GM21786 (cell line): ENCODE measurements at regions not wholly inside any gene's neighbourhood (a gene's known extent, or its start where the extent isn't known, plus 50 kb on each side); places are given as distances from the start of the nearest gene placed in this dataset.
"Not testable (repeated sequence)": the region's sequence is repeated elsewhere in the genome, so short reads cannot be mapped to it uniquely, and the experiment has no call there.

Experiments
- ATAC-seq: cut with Tn5 transposase; IDR thresholded peaks from one replicate; pipeline ENCODE4 v1.9.1; 2021; ENCODE audit not compliant: unreplicated experiment

DNA sequence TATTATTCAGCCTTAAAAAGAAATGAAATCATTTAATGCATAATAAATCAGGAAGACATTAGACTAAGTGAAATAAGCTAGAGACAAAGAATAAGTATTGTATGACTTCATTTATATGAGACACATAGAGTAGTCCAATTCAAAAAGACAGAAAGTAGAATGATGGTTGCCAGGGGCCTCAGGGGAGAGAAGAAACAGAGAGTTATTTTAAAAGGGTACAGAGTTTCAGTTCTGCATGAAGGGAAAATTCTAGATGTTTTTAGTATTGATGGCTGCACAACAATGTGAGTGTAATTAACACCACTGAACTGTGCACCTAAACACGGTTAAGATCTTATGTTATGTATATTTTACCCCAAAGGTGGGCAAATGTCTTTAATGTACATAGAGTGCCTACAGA lies 1407.9 kb upstream of the MAP3K7 start:
- ATAC-seq: no peak

DNA sequence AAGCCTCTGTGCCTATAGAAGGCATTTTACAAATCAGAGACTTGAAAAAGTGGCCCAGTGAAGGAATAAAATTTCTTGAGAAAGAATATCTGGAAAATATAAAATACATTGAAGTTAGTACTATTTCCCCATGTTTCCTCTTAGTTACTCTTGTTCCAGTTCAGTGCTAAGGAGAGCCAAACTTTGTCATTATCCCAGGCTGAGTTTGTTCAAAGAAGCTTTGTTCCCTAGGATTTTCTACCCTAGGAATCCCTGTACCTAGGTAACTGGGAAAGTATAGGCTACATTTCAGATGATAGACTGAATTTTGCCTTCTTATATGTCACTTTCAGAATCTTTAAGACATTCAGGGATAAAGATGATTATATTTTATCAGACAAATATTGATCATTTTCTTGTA lies 1395.7 kb upstream of the MAP3K7 start:
- no peak for ATAC-seq

DNA sequence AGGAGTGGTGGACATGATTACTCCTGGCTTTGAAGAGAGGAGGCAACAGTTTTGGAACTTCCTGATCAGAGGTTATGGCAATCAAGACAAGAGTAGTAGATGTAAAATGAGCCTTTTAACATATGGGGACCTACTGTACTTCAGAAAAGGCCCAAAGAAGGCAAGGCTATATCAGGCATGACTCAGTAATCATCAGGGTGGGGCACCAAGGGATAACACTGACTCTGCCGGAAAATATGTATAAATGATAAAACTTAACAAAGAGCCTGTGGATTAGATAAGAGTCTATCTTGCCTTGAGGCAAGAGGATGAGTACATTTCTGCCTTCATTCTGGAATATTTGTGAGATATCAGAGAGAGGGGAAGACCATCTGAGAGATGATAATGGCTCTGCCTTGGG lies 1389.9 kb upstream of the MAP3K7 start:
- ATAC-seq: no peak

DNA sequence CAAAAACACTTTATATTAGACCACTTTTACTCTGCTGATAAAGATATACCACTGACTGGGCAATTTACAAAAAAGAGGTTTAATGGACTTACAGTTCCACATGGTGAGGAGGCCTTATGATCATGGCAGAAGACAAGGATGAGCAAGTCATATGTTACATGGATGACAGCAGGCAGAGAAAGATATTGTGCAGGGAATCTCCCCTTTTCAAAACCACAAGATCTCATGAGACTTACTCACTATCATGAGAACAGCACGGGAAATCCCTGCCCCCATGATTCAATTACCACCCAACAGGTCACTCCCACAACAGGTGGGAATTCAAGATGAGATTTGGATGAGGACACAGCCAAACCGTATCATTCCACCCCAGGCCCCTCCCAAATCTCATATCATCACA lies 1383.8 kb upstream of the MAP3K7 start:
- no peak for ATAC-seq

DNA sequence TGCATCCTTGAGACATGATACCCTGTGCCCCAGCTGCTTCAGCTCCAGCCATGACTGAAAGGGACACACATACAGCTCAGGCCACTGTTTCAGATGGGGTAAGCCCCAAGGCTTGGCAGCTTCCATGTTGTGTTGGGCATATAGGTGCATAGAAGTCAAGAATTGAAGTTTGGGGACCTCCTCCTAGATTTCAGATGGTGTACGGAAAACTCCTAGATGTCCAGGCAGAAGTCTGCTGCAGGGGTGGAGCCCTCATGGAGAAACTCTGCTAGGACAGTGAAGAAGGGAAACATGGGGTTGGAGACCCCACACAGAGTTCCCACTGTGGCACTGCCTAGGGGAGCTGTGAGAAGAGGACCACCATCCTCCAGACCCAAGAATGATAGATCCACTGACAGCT lies 1379.0 kb upstream of the MAP3K7 start:
- ATAC-seq: no peak

DNA sequence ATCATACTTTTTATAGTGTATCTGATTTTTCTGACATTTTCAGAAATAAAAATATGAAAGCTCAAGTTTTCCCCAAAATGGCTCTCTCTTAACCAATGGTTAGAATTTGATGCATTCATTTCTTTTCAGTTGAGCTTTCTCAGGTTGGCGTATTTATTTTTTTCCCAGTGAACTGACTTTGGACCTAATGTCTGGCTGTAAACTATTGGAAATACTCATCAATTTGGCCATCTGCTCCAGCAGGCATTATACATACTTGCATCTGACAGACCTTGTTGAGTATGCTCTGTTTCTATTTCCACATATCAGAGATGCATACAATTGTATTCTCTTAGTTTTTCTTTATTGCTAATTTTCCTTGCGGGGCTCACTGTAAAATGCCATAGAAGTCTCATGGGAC lies 1374.8 kb upstream of the MAP3K7 start:
- no peak for ATAC-seq

DNA sequence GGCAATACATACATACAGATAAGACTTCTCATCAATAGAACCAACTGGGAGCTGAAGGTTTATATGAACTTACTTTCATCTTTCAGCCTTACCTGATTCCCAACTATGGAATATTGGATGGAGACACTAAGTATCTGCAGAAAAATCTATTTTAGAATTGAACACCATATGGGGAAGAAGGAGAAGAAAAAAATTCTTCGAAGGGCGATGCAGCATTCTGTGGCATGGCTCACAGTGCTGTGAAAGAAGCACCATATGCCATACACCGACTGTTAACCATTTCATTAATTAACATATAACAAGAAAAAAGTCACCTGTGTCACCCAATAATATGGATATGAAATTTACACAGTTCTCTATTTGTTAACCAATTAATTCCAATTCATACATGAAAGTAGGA lies 1374.4 kb upstream of the MAP3K7 start:
- no peak for ATAC-seq

DNA sequence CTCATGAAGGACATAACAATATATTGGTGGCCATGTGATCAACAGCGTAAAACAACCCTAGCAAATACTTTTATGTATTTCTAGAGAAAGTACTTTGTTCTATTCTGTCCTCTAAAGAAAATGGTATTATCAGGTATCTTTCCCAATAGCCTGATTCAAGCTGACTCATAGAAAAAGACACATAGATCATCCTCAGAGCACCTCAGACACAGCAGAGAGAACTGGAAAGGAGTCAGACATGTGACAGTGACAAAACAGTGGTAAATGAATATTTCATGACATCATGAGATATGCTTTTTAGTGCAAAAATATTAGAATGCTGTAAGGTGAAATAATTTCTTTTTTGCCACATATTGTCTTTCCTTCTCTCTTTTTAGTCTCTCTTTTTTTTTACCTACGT lies 1355.0 kb upstream of the MAP3K7 start:
- no peak for ATAC-seq

DNA sequence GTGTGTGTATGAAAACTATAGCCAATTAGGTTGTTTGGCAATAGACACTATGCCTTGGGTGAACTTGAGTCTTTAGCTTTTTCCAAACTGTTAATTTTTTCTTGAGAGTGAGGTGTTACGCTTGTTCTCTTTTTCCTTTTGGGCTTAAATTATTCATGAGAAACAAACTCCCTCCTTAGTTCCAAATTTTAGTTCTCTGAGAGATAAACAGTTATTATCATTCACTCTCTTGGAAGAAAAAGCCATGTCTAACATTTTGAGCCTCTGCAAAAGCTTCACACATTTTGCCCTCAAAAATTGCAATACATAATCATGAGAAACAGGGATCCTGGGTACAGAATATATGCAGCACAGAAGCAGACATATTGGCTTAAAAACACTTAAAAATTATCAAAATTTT lies 1353.9 kb upstream of the MAP3K7 start:
- ATAC-seq: no peak

DNA sequence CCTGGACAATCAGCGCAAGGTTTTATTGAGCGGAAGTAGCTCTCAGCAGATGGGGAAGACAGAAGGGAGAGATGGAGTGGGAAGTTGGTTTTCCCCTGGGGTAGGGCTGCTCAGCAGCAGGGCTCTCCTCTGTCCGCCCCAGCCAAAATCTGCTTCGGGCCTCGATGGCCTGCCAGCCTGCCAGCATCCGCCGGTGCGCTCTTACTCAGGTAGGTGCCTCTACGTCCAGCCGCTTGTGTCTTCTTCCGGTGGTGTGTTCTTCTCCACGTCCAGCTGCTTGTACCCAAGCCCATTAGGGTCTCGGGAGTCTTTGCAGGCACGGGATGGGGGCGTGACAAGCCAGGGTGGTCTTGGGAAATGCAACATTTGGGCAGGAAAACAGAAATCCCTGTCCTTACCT lies 1340.0 kb upstream of the MAP3K7 start:
- ATAC-seq: no peak

DNA sequence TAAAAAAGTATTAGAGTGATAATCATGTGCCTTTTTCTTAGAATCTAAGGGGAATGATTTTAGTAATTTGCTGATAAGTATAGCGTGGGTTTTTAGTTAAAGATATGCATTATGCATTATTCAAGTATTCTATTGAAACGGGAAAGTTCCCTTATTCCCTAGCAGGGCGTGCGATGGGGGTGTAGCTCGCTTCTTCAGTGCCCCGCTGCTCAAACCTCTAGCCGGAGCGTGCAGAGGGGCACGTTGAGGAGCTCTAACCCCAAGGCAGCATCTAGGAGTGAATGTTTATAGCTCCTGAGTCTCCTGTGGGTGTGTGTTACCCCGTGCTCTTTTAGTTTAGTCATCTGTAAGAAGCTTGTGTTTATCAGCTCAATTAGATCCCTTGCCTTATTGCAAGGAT lies 1339.5 kb upstream of the MAP3K7 start:
- no peak for ATAC-seq

DNA sequence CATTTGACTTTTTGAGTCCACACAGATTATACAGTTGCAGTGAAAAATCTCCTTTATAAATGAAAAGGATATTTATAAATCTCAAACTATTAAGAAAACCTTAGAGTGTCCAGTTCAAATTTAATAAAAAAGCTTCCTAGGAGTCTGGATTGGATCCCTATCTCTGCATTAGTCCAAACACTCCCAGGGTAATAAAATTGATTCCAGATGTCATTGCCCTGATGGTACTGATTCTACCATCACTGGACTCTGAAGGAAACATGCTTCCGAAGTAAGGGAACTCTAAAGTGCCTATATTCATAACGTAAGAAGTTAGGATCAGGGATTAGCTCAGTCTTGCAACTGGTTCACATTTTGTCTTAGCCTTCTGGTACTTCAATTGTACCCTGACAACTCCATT lies 1325.1 kb upstream of the MAP3K7 start:
- ATAC-seq: no peak

DNA sequence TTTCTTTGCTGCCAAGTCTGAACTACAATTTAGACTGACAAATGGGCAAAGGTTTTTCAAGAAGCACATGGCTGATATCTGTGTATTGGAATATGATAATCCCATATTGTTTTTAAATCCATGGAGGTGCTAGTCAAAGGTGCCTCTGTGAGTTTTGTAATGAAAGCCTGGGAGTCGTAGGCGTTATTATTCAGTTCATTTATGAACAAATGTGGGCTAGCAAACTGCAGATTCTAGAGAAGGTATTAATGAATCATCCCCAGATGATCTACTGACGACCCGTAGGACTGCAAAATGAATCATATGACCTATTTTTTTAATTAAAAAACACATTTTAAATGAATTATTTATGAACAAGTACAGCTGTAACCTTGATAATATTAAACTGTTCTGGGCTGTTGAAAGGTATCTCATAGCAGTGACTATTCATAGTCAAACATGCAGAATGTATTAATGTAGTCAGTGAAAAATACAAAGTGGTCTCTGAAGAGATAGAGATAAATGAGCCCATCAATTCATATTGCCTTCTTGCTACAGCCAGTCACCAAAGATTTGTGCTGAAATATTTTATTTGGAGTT lies 1317.8 kb upstream of the MAP3K7 start:
- no peak for ATAC-seq

DNA sequence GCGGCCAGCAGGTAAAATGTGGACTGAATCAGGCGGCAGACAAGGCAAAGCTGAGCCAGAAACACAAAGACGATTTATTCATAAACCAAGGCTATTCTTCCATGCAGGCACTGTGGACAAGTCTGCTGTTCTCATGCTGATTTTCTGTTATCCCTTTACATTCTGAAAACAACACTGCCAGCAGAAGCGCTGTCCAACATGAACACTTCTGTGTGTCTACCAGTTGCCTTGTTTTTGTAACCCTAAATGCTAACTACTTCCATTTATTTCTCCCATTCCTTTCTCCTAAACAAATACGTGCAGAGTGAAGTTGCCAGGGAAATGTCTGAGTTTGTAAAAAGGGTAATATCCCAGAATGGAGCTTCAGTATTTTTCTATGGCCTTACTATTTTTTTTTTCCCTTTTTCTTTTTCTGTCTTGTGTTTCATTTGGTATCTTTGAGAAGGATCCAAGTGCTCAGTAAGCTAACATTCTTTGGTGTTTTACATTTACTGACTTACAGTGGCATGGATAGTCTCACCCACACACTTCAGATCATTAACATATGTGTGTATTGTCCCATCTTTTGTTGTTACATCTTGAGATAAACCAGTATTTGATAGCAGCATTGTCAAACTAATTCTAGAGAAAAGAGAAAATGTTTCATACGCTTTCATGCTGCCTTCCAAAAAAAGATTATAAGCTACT lies 1308.9 kb upstream of the MAP3K7 start:
- no peak for ATAC-seq

DNA sequence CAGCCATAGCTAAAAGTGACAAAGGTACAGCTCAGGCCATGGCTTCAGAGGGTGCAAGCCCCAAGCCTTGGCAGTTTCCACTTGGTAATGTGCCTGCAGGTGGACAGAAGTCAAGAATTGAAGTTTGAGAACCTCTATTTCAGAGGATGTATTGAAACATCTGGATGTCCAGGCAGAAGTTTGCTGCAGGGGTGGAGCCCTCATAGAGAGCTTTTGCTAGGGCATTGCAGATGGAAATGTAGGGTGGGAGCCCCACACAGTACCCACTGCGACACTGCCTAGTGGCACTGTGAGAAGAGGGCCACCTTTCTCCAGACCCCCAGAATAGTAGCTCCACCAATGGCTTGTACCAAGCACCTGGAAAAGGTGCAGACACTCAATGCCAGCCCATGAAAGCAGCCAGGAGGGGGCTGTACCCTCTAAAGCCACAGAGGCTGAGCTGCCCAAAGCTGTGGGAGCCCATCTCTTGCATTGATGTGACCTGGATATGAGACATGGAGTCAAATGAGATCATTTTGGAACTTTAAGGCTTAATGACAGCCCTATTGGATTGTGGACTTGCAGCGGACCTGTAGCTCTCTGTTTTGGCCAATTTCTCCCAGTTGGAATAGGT lies 1299.4 kb upstream of the MAP3K7 start:
- ATAC-seq: no peak

DNA sequence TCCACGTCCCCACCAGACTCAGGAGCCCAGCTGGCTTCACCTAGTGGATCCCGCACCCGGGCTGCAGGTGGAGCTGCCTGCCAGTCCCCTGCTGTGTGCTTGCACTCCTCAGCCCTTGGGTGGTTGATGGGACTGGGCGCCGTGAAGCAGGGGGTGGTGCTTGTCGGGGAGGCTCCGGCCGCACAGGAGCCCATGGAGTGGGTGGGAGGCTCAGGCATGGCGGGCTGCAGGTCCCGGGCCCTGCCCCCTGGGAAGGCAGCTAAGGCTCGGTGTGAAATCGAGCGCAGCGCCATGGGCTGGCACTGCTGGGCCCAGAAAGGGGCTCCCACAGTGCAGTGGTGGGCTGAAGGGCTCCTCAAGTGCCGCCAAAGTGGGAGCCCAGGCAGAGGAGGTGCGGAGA lies 1294.9 kb upstream of the MAP3K7 start:
- ATAC-seq: not testable (repeated sequence)

DNA sequence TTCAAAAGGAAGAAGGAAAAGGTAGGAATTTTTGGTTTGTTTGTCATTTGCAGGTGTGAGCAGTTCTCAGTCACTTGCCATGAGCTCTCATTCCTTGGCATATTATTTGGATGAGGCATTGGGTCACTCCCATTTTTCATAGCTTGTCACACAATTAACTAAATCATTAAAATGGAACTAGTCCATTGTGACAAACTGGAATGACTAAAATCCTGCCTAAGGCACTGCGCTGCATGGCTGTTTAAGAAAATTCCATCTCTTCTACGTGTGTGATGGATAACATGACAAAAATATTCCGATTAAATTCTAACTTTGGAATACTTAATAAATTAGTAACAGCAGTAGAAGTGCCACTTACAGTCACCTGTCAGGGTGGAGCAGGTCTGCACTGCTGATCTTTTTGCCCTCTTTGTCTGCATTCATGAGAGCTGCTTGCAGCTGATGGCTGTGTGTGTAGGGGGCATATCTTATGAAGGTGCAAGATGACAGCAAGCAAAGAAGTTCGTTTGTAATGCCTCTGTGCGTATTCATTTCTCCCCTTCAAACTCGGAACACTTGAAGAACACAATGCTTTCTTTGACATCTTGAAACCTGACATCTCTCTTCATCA lies 1292.6 kb upstream of the MAP3K7 start:
- no peak for ATAC-seq

DNA sequence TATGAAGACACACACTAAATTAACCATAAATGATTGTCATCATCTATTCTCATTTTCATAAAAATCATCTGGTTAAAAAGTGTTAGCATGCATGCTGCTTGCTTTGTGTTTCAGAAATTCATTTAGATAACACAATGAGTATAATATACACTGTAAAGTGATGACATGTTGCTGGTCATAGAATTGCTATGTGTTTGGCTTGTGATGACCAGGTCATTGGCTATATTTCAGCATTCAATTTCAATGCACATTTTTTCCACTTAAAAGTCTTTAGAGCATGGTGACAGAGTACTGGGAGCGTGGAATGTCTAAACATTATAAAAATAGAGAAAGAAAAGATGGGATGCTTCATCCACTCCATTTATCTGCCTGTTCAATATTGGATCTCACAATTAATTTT lies 1291.1 kb upstream of the MAP3K7 start:
- no peak for ATAC-seq

DNA sequence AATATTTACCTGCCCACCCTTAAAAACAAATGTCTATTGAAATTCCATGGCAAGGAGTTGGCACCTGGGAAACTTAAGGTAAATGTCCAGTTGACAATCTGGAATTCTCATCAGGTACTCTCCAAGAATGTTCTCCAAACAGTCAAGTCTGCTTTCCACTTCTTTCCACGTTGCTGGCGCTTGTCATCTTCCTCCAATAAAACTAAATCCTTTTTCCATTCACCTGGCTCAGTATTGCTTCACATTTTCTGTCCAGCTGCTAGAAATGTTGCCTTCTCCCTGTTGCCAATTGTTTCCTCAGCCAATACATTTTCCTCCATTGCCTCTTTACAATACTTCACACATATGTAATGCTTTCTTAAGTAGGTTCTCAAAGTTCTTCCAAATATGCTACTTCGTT lies 1288.1 kb upstream of the MAP3K7 start:
- no peak for ATAC-seq

DNA sequence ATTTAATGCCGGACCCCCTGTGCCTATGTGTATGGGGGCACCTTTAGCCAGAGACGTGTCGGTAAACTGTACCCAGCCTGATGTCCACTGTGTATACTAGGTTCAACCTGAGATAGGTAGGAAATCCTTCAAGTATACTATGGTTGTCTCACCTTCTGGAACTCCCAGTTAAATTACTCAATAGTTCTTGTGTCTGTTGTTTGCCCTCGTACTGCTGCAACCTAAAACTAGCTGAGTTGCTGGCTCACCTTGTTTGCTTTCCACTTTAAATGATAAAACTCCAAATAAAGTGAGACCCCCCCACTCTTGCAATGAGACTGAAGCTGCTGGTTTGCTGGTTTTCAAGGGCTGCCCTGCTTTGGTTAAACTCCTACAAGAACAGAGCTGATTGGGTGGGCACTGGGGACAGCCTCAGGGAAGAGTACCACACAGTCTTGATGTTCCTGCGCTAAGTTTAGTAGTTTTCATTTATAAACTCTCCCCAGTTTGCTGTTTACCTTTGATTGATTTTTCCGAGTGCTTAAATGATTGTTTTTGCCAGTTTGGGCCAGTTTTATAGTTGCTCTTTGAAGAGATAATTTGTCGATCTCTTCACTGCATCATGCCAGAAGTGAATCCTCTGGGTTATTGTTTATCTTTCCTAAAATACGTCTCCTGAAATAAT lies 1281.8 kb upstream of the MAP3K7 start:
- ATAC-seq: no peak

DNA sequence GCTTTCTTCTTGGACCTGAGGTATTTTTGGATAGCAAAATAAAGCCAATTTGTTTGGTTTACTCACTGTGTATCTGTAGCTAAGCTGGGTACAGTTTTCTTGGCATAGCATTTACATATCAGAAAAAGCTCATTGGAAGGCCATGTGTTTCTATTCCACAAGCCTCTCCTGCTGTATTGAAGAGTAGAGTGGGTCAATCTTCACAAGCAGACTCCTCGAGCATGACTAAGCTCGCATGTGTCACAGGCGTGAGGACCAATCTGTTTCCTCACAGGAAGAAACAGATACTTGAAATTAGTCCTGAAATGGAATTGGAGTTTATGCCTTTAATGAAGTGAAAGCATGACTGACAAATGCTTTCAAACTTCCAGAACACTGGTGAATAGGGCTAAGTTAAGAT lies 1279.0 kb upstream of the MAP3K7 start:
- ATAC-seq: no peak

DNA sequence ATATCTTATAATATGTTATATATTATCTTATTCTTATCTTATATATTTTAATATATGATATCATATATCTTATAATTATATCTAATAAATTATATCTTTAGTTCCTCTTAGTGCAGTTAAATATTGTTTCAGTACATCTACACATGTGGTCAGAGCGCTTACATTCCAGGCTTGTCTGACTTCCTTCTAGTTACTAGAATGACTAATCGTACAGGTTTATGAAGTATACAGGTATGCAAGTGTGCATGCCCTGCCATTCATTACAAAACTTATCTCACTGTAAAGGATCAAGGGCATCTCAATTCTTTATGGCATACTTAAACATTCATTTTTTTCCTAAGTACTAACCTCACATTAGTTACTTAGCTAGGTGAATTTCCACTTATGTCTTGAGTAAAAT lies 1278.0 kb upstream of the MAP3K7 start:
- no peak for ATAC-seq
